ENCODE measurements at regions not wholly inside any gene's neighbourhood (a gene's known extent, or its start where the extent isn't known, plus 50 kb on each side); places are given as distances from the start of the nearest gene placed in this dataset.

GRCh38 chr13:63327584-63327983 is 1911.9 kb upstream of the PCDH20 start:
- no peak overlapping the region for H3K56ac ChIP-seq (ENCODE audit: insufficient read length, low read depth, low read length)
- TF ChIP-seq, protein P1, sequence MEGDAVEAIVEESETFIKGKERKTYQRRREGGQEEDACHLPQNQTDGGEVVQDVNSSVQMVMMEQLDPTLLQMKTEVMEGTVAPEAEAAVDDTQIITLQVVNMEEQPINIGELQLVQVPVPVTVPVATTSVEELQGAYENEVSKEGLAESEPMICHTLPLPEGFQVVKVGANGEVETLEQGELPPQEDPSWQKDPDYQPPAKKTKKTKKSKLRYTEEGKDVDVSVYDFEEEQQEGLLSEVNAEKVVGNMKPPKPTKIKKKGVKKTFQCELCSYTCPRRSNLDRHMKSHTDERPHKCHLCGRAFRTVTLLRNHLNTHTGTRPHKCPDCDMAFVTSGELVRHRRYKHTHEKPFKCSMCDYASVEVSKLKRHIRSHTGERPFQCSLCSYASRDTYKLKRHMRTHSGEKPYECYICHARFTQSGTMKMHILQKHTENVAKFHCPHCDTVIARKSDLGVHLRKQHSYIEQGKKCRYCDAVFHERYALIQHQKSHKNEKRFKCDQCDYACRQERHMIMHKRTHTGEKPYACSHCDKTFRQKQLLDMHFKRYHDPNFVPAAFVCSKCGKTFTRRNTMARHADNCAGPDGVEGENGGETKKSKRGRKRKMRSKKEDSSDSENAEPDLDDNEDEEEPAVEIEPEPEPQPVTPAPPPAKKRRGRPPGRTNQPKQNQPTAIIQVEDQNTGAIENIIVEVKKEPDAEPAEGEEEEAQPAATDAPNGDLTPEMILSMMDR (conservative IDR thresholded peaks at IDR 0.05): no peak
- H2AFZ ChIP-seq (ENCODE audit: low read length): no peak overlapping the region
- no peak for DNase-seq
- H3K79me1 ChIP-seq (ENCODE audit: insufficient read depth, low read depth, low read length, poor library complexity, severe bottlenecking): no peaks in the 10 kb centered on the region
- H4K20me1 ChIP-seq (ENCODE audit: control insufficient read depth, insufficient read depth, insufficient read length): no peaks in the 10 kb centered on the region
- no peak overlapping the region for H2BK20ac ChIP-seq (ENCODE audit: low read depth, low read length, poor library complexity, severe bottlenecking)
- no CpG with 5 or more reads among the region's 1 CpG for WGBS (ENCODE audit: extremely low coverage, insufficient read length, low lambda C conversion rate)
- no peak overlapping the region for H3K14ac ChIP-seq (ENCODE audit: insufficient read depth, low read length)
- no peak overlapping the region for H3K4me3 Mint-ChIP-seq
- H3K27me3 Mint-ChIP-seq (ENCODE audit: low read depth): no peaks in the 10 kb centered on the region
- H3K36me3 Mint-ChIP-seq (ENCODE audit: insufficient read depth in 1 of 3, low read depth in 3 of 3): no peaks in the 10 kb centered on the region
- no peak overlapping the region for H2BK120ac ChIP-seq (ENCODE audit: low read depth, low read length, poor library complexity, severe bottlenecking)
- H3K4me1 Mint-ChIP-seq: no peaks in the 10 kb centered on the region
- no peak overlapping the region for H2BK15ac ChIP-seq (ENCODE audit: low read depth, low read length)
- H3K27ac Mint-ChIP-seq: no peak overlapping the region
- no peak overlapping the region for H3K18ac ChIP-seq (ENCODE audit: insufficient read length, low read depth, low read length)
- H3K23me2 ChIP-seq (ENCODE audit: insufficient read length, low read depth, low read length, poor library complexity, severe bottlenecking): no peaks in the 10 kb centered on the region
- no peak overlapping the region for H3T11ph ChIP-seq (ENCODE audit: low read length)
- no peaks in the 10 kb centered on the region for H3K79me2 ChIP-seq (ENCODE audit: insufficient read depth, low read length)
- H3K4me1 ChIP-seq (ENCODE audit: insufficient read depth, low read length): no peaks in the 10 kb centered on the region
- no peak overlapping the region for H4K91ac ChIP-seq (ENCODE audit: insufficient read length, low read depth, low read length)
- no peak overlapping the region for H3K4ac ChIP-seq (ENCODE audit: low read depth, low read length)
- no peaks in the 10 kb centered on the region for H3K9me3 ChIP-seq (ENCODE audit: control insufficient read depth, low read depth, low read length)
- H3K4me2 ChIP-seq (ENCODE audit: insufficient read depth, insufficient read length, low read length): no peak overlapping the region
- no peak overlapping the region for H4K8ac ChIP-seq (replicated peaks; ENCODE audit: insufficient read length, low read depth, low read length)
- no peak overlapping the region for H2AK5ac ChIP-seq (ENCODE audit: insufficient read length, low read length)
- no peak overlapping the region for H4K5ac ChIP-seq (ENCODE audit: insufficient read length, low read depth, low read length)
- H3K27me3 ChIP-seq (ENCODE audit: insufficient read depth, low read length): no peaks in the 10 kb centered on the region
- no peak overlapping the region for H2BK5ac ChIP-seq (ENCODE audit: insufficient read length, low read length)
- H3K23ac ChIP-seq (ENCODE audit: insufficient read length, low read depth, low read length): no peak overlapping the region
- H3K9me3 Mint-ChIP-seq: no peaks in the 10 kb centered on the region
- H3K27ac ChIP-seq (ENCODE audit: insufficient read length, low read depth, low read length): no peak overlapping the region
- H3K9ac ChIP-seq (ENCODE audit: extremely low read depth, insufficient read length, low read length): no peak overlapping the region
- H2BK12ac ChIP-seq (ENCODE audit: insufficient read length, low read depth, low read length): no peak overlapping the region
